Ramos (cell line): ENCODE measurements at regions not wholly inside any gene's neighbourhood (a gene's known extent, or its start where the extent isn't known, plus 50 kb on each side); places are given as distances from the start of the nearest gene placed in this dataset.

Experiments
- in situ Hi-C: fragments of 300-500 bp; cut with MboI; formaldehyde crosslinking; loops from one replicate; pipeline ENCODE4 v1.14.3; 2022; ENCODE audit warnings: low sequenced_read_pairs; ENCODE audit not compliant: unreplicated experiment

GRCh38 chr10:10911471-10911921 is 106.2 kb upstream of the CELF2 start:
- in situ Hi-C loops = no loop called here

GRCh38 chr10:10914144-10914543 is 103.5 kb upstream of the CELF2 start:
- in situ Hi-C loops = no loop called here

- in situ Hi-C loops = no loop called here
Observed at GRCh38 chr10:10915215-10915614, 102.5 kb upstream of the CELF2 start.

GRCh38 chr10:10917031-10917430 is 100.6 kb upstream of the CELF2 start:
- in situ Hi-C loops = no loop called here

GRCh38 chr10:10919976-10920375 is 97.7 kb upstream of the CELF2 start:
- in situ Hi-C loops = no loop called here

GRCh38 chr10:10921826-10922461 is 95.7 kb upstream of the CELF2 start:
- in situ Hi-C loops = no loop called here

- in situ Hi-C loops = no loop called here
Observed at GRCh38 chr10:10923029-10923651, 94.5 kb upstream of the CELF2 start.

- in situ Hi-C loops = no loop called here
Observed at GRCh38 chr10:10925667-10926066, 92.0 kb upstream of the CELF2 start.

GRCh38 chr10:10927608-10928007 is 90.1 kb upstream of the CELF2 start:
- in situ Hi-C loops = no loop called here

- in situ Hi-C loops = no loop called here
Observed at GRCh38 chr10:10930979-10931743, 86.5 kb upstream of the CELF2 start.

- in situ Hi-C loops = no loop called here
Observed at GRCh38 chr10:10935032-10935431, 82.6 kb upstream of the CELF2 start.

GRCh38 chr10:10938676-10939075 is 79.0 kb upstream of the CELF2 start:
- in situ Hi-C loops = no loop called here

- in situ Hi-C loops = no loop called here
Observed at GRCh38 chr10:10941127-10941730, 76.4 kb upstream of the CELF2 start.

- in situ Hi-C loops = no loop called here
Observed at GRCh38 chr10:10942441-10942840, 75.2 kb upstream of the CELF2 start.

GRCh38 chr10:10946081-10946480 is 71.6 kb upstream of the CELF2 start:
- in situ Hi-C loops = no loop called here

GRCh38 chr10:10946801-10947200 is 70.9 kb upstream of the CELF2 start:
- in situ Hi-C loops = no loop called here

- in situ Hi-C loops = no loop called here
Observed at GRCh38 chr10:10951675-10952074, 66.0 kb upstream of the CELF2 start.

GRCh38 chr10:10952800-10953199 is 64.9 kb upstream of the CELF2 start:
- in situ Hi-C loops = no loop called here

- in situ Hi-C loops = no loop called here
Observed at GRCh38 chr10:10956681-10957542, 60.8 kb upstream of the CELF2 start.

GRCh38 chr10:10958041-10958440 is 59.6 kb upstream of the CELF2 start:
- in situ Hi-C loops = no loop called here
